Fibroblast of the aortic adventitia (primary cell): ENCODE measurements at regions not wholly inside any gene's neighbourhood (a gene's known extent, or its start where the extent isn't known, plus 50 kb on each side); places are given as distances from the start of the nearest gene placed in this dataset.

Experiments used
- DNase-seq: peaks from one replicate; pipeline ENCODE4 v3.0.0-alpha.2; 2010; ENCODE audit warnings: low read depth
- H3K4me3 ChIP-seq: 2 replicates; pipeline ENCODE4 v1.5.1; 2011; ENCODE audit warnings: low read depth, mild to moderate bottlenecking, control low read depth, low read length, moderate library complexity
- TF ChIP-seq, protein P1 (sequence below): IDR thresholded peaks from 2 replicates; pipeline ENCODE4 v1.5.1; 2011; ENCODE audit warnings: mild to moderate bottlenecking, low read length, control low read depth, inconsistent platforms; ENCODE audit not compliant: insufficient read depth

DNA sequence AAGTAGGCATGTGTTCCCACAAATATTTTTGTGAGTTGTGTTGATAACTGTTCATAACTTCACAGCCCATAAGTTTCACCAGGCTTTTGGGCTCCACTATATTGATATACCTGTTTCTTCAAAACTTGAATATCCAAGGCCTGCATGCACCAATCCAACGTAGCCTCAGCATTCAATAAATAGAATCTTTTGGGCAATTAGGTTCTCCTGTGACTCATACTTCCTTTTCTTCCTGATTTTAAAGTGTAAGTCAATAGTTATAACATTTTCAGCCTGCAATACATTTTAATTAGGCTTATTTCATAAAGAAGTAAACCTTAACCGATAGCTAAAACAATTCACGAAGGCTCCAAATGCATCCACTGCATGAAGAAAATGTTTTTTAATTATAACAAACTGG lies 97.8 kb upstream of the SPRED1 start:
- no peak overlapping the region for H3K4me3 ChIP-seq
- TF ChIP-seq, protein P1, sequence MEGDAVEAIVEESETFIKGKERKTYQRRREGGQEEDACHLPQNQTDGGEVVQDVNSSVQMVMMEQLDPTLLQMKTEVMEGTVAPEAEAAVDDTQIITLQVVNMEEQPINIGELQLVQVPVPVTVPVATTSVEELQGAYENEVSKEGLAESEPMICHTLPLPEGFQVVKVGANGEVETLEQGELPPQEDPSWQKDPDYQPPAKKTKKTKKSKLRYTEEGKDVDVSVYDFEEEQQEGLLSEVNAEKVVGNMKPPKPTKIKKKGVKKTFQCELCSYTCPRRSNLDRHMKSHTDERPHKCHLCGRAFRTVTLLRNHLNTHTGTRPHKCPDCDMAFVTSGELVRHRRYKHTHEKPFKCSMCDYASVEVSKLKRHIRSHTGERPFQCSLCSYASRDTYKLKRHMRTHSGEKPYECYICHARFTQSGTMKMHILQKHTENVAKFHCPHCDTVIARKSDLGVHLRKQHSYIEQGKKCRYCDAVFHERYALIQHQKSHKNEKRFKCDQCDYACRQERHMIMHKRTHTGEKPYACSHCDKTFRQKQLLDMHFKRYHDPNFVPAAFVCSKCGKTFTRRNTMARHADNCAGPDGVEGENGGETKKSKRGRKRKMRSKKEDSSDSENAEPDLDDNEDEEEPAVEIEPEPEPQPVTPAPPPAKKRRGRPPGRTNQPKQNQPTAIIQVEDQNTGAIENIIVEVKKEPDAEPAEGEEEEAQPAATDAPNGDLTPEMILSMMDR: no peak

GRCh38 chr15:38163658-38164057 lies 89.0 kb upstream of the SPRED1 start:
- TF ChIP-seq, protein P1: no peak
- no peak overlapping the region for H3K4me3 ChIP-seq
- DNase-seq: no peak

More for the DNA sequence above, 97.8 kb upstream of the SPRED1 start:
- no peak for DNase-seq

DNA sequence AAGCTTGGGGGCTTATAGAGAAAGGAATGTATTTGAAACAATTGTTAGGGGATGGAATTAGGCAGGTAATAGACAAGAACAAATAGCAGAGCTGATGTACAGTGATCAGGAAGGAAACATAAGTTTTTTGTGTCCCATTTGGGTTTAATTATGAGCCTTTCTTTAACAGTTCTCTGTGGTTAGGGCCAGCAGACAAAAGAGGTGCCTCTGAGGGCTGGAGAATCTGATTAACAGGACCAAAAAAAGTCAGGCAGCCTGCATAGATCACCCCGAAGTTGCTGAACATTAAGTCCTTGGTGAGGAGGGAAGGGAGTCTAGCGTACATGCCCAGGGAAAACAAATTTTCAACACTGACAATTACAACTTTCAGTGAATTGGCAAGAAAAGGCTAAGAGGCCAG lies 88.6 kb upstream of the SPRED1 start:
- TF ChIP-seq, protein P1: no peak
- no peak for DNase-seq
- no peak overlapping the region for H3K4me3 ChIP-seq

- TF ChIP-seq, protein P1: no peak
- no peak for DNase-seq
- H3K4me3 ChIP-seq: no peak overlapping the region
Measured at GRCh38 chr15:38164507-38164906, 88.1 kb upstream of the SPRED1 start.

- peak; percentile 17 for DNase-seq
- TF ChIP-seq, protein P1: no peak
- no peak overlapping the region for H3K4me3 ChIP-seq
Measured at GRCh38 chr15:38168467-38169070, 84.1 kb upstream of the SPRED1 start.

DNA sequence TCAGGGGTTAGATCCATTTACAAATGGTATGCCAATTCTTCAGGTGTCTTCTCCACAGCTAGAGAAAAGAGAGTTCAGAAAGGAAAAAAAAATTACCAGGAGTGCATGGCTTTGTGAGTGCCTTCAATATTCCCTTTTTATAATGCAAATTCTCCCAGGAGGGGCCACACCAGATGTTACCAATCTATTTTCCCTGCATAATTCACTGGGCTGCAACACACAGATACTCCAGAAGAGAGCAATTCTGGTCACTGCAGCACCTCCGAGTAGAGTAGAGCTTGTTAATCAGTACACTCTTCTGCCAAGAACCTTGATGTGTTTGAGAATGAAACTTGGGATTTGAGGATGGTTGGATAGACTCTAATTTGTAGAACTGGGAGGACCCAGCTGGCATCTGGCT lies 80.7 kb upstream of the SPRED1 start:
- no peak overlapping the region for H3K4me3 ChIP-seq
- no peak for DNase-seq
- TF ChIP-seq, protein P1: no peak

DNA sequence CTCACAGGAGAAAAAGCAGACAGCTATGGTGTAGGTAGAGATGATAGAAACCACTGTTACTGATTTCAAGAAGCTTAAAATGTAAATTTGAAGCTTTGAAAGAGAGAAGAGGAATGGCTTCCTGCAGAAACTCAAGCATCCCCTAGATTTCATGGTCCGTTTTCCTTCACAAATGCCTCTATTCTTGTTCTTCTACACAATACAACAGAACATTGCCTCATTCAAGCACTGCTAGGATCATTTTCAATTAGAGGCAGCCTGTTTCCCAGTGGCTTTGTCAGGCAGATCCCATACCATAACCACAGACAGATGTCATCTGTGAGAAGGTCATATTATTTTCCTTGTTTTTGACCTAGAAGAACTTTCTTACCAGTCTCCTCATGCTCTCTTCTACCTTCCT lies 77.9 kb upstream of the SPRED1 start:
- TF ChIP-seq, protein P1: no peak
- no peak overlapping the region for H3K4me3 ChIP-seq
- no peak for DNase-seq
